NCI-H345 (cell line): ENCODE measurements at regions not wholly inside any gene's neighbourhood (a gene's known extent, or its start where the extent isn't known, plus 50 kb on each side); places are given as distances from the start of the nearest gene placed in this dataset.

Experiments
- DNase-seq: peaks from one replicate; lab custom pipeline; 2025; lab: John Stamatoyannopoulos, UW

GRCh38 chr9:13755551-13755950 is 476.1 kb upstream of the MPDZ start:
- DNase-seq, result no peak

GRCh38 chr9:13750639-13751038 is 471.1 kb upstream of the MPDZ start:
- DNase-seq, result no peak

- no peak for DNase-seq
These were observed 470.6 kb upstream of the MPDZ start for GRCh38 chr9:13750061-13750460.

- DNase-seq, result no peak
These were observed 467.4 kb upstream of the MPDZ start for GRCh38 chr9:13746876-13747275.

GRCh38 chr9:13744261-13744901 is 464.9 kb upstream of the MPDZ start:
- no peak for DNase-seq

- no peak for DNase-seq
These were observed 458.4 kb upstream of the MPDZ start for GRCh38 chr9:13737885-13738284.

GRCh38 chr9:13735181-13735580 is 455.7 kb upstream of the MPDZ start:
- no peak for DNase-seq

GRCh38 chr9:13734601-13735000 is 455.1 kb upstream of the MPDZ start:
- DNase-seq, result no peak

GRCh38 chr9:13732290-13732689 is 452.8 kb upstream of the MPDZ start:
- no peak for DNase-seq

- DNase-seq, result no peak
These were observed 452.1 kb upstream of the MPDZ start for GRCh38 chr9:13731637-13732036.

- DNase-seq, result no peak
These were observed 450.5 kb upstream of the MPDZ start for GRCh38 chr9:13729955-13730354.

- DNase-seq, result no peak
These were observed 449.7 kb upstream of the MPDZ start for GRCh38 chr9:13728917-13729811.

- no peak for DNase-seq
These were observed 448.6 kb upstream of the MPDZ start for GRCh38 chr9:13728131-13728530.

GRCh38 chr9:13726746-13727145 is 447.3 kb upstream of the MPDZ start:
- no peak for DNase-seq

- no peak for DNase-seq
These were observed 446.0 kb upstream of the MPDZ start for GRCh38 chr9:13725516-13725915.

- DNase-seq, result no peak
These were observed 442.2 kb upstream of the MPDZ start for GRCh38 chr9:13721481-13722235.

GRCh38 chr9:13719981-13720676 is 440.6 kb upstream of the MPDZ start:
- DNase-seq, result no peak

- no peak for DNase-seq
These were observed 440.0 kb upstream of the MPDZ start for GRCh38 chr9:13719446-13719845.

- DNase-seq, result no peak
These were observed 439.0 kb upstream of the MPDZ start for GRCh38 chr9:13718539-13718938.

- DNase-seq, result no peak
These were observed 438.6 kb upstream of the MPDZ start for GRCh38 chr9:13718086-13718485.

- no peak for DNase-seq
These were observed 438.0 kb upstream of the MPDZ start for GRCh38 chr9:13717322-13718054.
